COR-L47 (cell line): ENCODE measurements at regions not wholly inside any gene's neighbourhood (a gene's known extent, or its start where the extent isn't known, plus 50 kb on each side); places are given as distances from the start of the nearest gene placed in this dataset.

Source experiments
- DNase-seq: peaks from one replicate; lab custom pipeline; 2025; lab: John Stamatoyannopoulos, UW

- DNase-seq = no peak
Observed at GRCh38 chr20:40161391-40161790, 527.6 kb downstream of the MAFB start.

GRCh38 chr20:40160097-40160550 is 528.9 kb downstream of the MAFB start:
- DNase-seq = peak; percentile 30

- DNase-seq = no peak
Observed at GRCh38 chr20:40159276-40159675, 529.8 kb downstream of the MAFB start.

GRCh38 chr20:40156600-40157317 is 532.3 kb downstream of the MAFB start:
- DNase-seq = no peak

- no peak for DNase-seq
Observed at GRCh38 chr20:40154514-40154913, 534.5 kb downstream of the MAFB start.

GRCh38 chr20:40148886-40149285 is 540.1 kb downstream of the MAFB start:
- DNase-seq = no peak

GRCh38 chr20:40146071-40146470 is 543.0 kb downstream of the MAFB start:
- DNase-seq = no peak

GRCh38 chr20:40144581-40144980 is 544.5 kb downstream of the MAFB start:
- DNase-seq = no peak

- no peak for DNase-seq
Observed at GRCh38 chr20:40134176-40134575, 554.9 kb downstream of the MAFB start.

GRCh38 chr20:40120827-40121226 is 568.2 kb downstream of the MAFB start:
- no peak for DNase-seq

- DNase-seq = no peak
Observed at GRCh38 chr20:40111282-40111681, 577.8 kb downstream of the MAFB start.

- DNase-seq = no peak
Observed at GRCh38 chr20:40110311-40110831, 578.7 kb downstream of the MAFB start.

- DNase-seq = no peak
Observed at GRCh38 chr20:40109136-40109535, 579.9 kb downstream of the MAFB start.

- no peak for DNase-seq
Observed at GRCh38 chr20:40108321-40108720, 580.7 kb downstream of the MAFB start.

- no peak for DNase-seq
Observed at GRCh38 chr20:40104959-40105358, 584.1 kb downstream of the MAFB start.

GRCh38 chr20:40103420-40103819 is 585.6 kb downstream of the MAFB start:
- DNase-seq = no peak

GRCh38 chr20:40101560-40101959 is 587.5 kb downstream of the MAFB start:
- DNase-seq = no peak

GRCh38 chr20:40100261-40100660 is 588.8 kb downstream of the MAFB start:
- no peak for DNase-seq

GRCh38 chr20:40090236-40090635 is 598.8 kb downstream of the MAFB start:
- no peak for DNase-seq

- DNase-seq = no peak
Observed at GRCh38 chr20:40087496-40087895, 601.5 kb downstream of the MAFB start.

- DNase-seq = no peak
Observed at GRCh38 chr20:40085513-40085912, 603.5 kb downstream of the MAFB start.

- no peak for DNase-seq
Observed at GRCh38 chr20:40082436-40082835, 606.6 kb downstream of the MAFB start.

- no peak for DNase-seq
Observed at GRCh38 chr20:40081653-40082052, 607.4 kb downstream of the MAFB start.

GRCh38 chr20:40080041-40080652 is 608.9 kb downstream of the MAFB start:
- no peak for DNase-seq
